WERI-Rb-1 (cell line): ENCODE measurements at regions not wholly inside any gene's neighbourhood (a gene's known extent, or its start where the extent isn't known, plus 50 kb on each side); places are given as distances from the start of the nearest gene placed in this dataset.
"Not testable (repeated sequence)": the region's sequence is repeated elsewhere in the genome, so short reads cannot be mapped to it uniquely, and the experiment has no call there.

ENCODE experiments used
- DNase-seq: peaks from one replicate; pipeline ENCODE4 v3.0.0-alpha.2; 2020
- H3K27ac ChIP-seq: fragments of 250-450 bp; sonication (Bioruptor Pico); 2 replicates; pipeline ENCODE4 v1.5.1; 2020; ENCODE audit warnings: mild to moderate bottlenecking, moderate library complexity
- H3K27me3 ChIP-seq: fragments of 250-450 bp; sonication (Bioruptor Pico); 2 replicates; pipeline ENCODE4 v1.5.1; 2021; ENCODE audit warnings: mild to moderate bottlenecking, low read depth, moderate library complexity; ENCODE audit not compliant: insufficient read depth, severe bottlenecking
- H3K36me3 ChIP-seq: fragments of 250-450 bp; sonication (Bioruptor Pico); 2 replicates; pipeline ENCODE4 v1.5.1; 2020; ENCODE audit warnings: mild to moderate bottlenecking, moderate library complexity
- H3K4me3 ChIP-seq: 2 replicates; pipeline ENCODE4 v1.5.1; 2011; ENCODE audit warnings: low read depth, mild to moderate bottlenecking, control low read depth, low read length
- H3K9me3 ChIP-seq: fragments of 250-450 bp; sonication (Bioruptor Pico); 2 replicates; pipeline ENCODE4 v1.5.1; 2021; ENCODE audit warnings: mild to moderate bottlenecking, moderate library complexity; ENCODE audit not compliant: severe bottlenecking

GRCh38 chr7:76849887-76850563 is 182.1 kb downstream of the SPDYE17 start:
- not testable (repeated sequence) for H3K27ac ChIP-seq, DNase-seq, H3K27me3 ChIP-seq, H3K36me3 ChIP-seq, H3K4me3 ChIP-seq, H3K9me3 ChIP-seq

GRCh38 chr7:76839879-76840278 is 192.3 kb downstream of the SPDYE17 start:
- not testable (repeated sequence) for H3K27ac ChIP-seq, H3K27me3 ChIP-seq, H3K9me3 ChIP-seq, H3K36me3 ChIP-seq, DNase-seq, H3K4me3 ChIP-seq

- not testable (repeated sequence) for H3K9me3 ChIP-seq, H3K4me3 ChIP-seq, H3K27me3 ChIP-seq, H3K36me3 ChIP-seq, H3K27ac ChIP-seq, DNase-seq
Observed at GRCh38 chr7:76839214-76839613, 192.9 kb downstream of the SPDYE17 start.

GRCh38 chr7:76838357-76838756 is 193.8 kb downstream of the SPDYE17 start:
- H3K4me3 ChIP-seq, H3K27ac ChIP-seq, DNase-seq, H3K27me3 ChIP-seq, H3K9me3 ChIP-seq, H3K36me3 ChIP-seq: not testable (repeated sequence)

- H3K4me3 ChIP-seq, H3K36me3 ChIP-seq, H3K27ac ChIP-seq, DNase-seq, H3K9me3 ChIP-seq, H3K27me3 ChIP-seq: not testable (repeated sequence)
Observed at GRCh38 chr7:76829233-76829632, 202.2 kb upstream of the POMZP3 start.

- not testable (repeated sequence) for H3K36me3 ChIP-seq, H3K27me3 ChIP-seq, H3K4me3 ChIP-seq, H3K9me3 ChIP-seq, DNase-seq, H3K27ac ChIP-seq
Observed at GRCh38 chr7:76826181-76826580, 199.1 kb upstream of the POMZP3 start.

GRCh38 chr7:76809856-76810255 is 182.8 kb upstream of the POMZP3 start:
- not testable (repeated sequence) for DNase-seq, H3K9me3 ChIP-seq, H3K36me3 ChIP-seq, H3K27me3 ChIP-seq, H3K27ac ChIP-seq, H3K4me3 ChIP-seq

GRCh38 chr7:76807588-76808100 is 180.6 kb upstream of the POMZP3 start:
- not testable (repeated sequence) for DNase-seq, H3K4me3 ChIP-seq, H3K36me3 ChIP-seq, H3K27me3 ChIP-seq, H3K9me3 ChIP-seq, H3K27ac ChIP-seq

- DNase-seq, H3K9me3 ChIP-seq, H3K27ac ChIP-seq, H3K27me3 ChIP-seq, H3K4me3 ChIP-seq, H3K36me3 ChIP-seq: not testable (repeated sequence)
Observed at GRCh38 chr7:76806460-76806859, 179.4 kb upstream of the POMZP3 start.

GRCh38 chr7:76806010-76806409 is 178.9 kb upstream of the POMZP3 start:
- not testable (repeated sequence) for H3K27me3 ChIP-seq, H3K27ac ChIP-seq, H3K4me3 ChIP-seq, H3K9me3 ChIP-seq, H3K36me3 ChIP-seq, DNase-seq

GRCh38 chr7:76805262-76805661 is 178.2 kb upstream of the POMZP3 start:
- H3K36me3 ChIP-seq, H3K27me3 ChIP-seq, H3K27ac ChIP-seq, H3K9me3 ChIP-seq, H3K4me3 ChIP-seq, DNase-seq: not testable (repeated sequence)

- H3K9me3 ChIP-seq, H3K4me3 ChIP-seq, H3K36me3 ChIP-seq, H3K27me3 ChIP-seq, DNase-seq, H3K27ac ChIP-seq: not testable (repeated sequence)
Observed at GRCh38 chr7:76797639-76798038, 170.6 kb upstream of the POMZP3 start.

GRCh38 chr7:76780693-76781092 is 153.6 kb upstream of the POMZP3 start:
- H3K27ac ChIP-seq, H3K36me3 ChIP-seq, H3K27me3 ChIP-seq, H3K4me3 ChIP-seq, H3K9me3 ChIP-seq: not testable (repeated sequence)
- peak; percentile 78 for DNase-seq

GRCh38 chr7:76774279-76774678 is 147.2 kb upstream of the POMZP3 start:
- H3K27me3 ChIP-seq, H3K4me3 ChIP-seq, DNase-seq, H3K36me3 ChIP-seq, H3K9me3 ChIP-seq, H3K27ac ChIP-seq: not testable (repeated sequence)

- not testable (repeated sequence) for H3K27ac ChIP-seq, H3K27me3 ChIP-seq, DNase-seq, H3K9me3 ChIP-seq, H3K36me3 ChIP-seq, H3K4me3 ChIP-seq
Observed at GRCh38 chr7:76771980-76772379, 144.9 kb upstream of the POMZP3 start.
